ENCODE measurements at regions not wholly inside any gene's neighbourhood (a gene's known extent, or its start where the extent isn't known, plus 50 kb on each side); places are given as distances from the start of the nearest gene placed in this dataset.

GRCh38 chr10:21364196-21365114 lies 161.0 kb downstream of the SKIDA1 start:
- Histone ChIP-seq H4K20me1 (ENCODE audit: insufficient read depth) (no peaks in the 10 kb centered on the region), H3F3A (ENCODE audit: insufficient read depth, low read length, poor library complexity, severe bottlenecking) (no peaks in the 10 kb centered on the region), H3K4me2 (ENCODE audit: low read length) (no peak overlapping the region), H3K9ac (ENCODE audit: low read length) (no peak overlapping the region), H3K27ac (ENCODE audit: low read length) (no peak overlapping the region), H3K4me3 (ENCODE audit: low read length) (no peak overlapping the region), H3K36me3 (ENCODE audit: insufficient read depth, low read length) (no peaks in the 10 kb centered on the region), H3K79me2 (replicated peaks; ENCODE audit: insufficient read depth, low read length) (no peaks in the 10 kb centered on the region), H2AFZ (ENCODE audit: low read depth, low read length) (no peak overlapping the region), H3K9me2 (ENCODE audit: insufficient read depth, low read length) (no peaks in the 10 kb centered on the region), H3K9me3 (ENCODE audit: low read length) (no peaks in the 10 kb centered on the region), H3K27me3 (ENCODE audit: insufficient read depth, low read depth, low read length) (no peaks in the 10 kb centered on the region)
- no peak for TF ChIP-seq MXI1 (conservative IDR thresholded peaks at IDR 0.05; ENCODE audit: poor library complexity, severe bottlenecking)
- no peak for TF ChIP-seq TAF1 (IDR thresholded peaks at IDR 0.05; ENCODE audit: low read depth)
- TF ChIP-seq RAD21 (conservative IDR thresholded peaks at IDR 0.05) = no peak
- no peak for TF ChIP-seq SMC3 (conservative IDR thresholded peaks at IDR 0.05; ENCODE audit: poor library complexity)
- no peak for TF ChIP-seq EZH2 (IDR thresholded peaks at IDR 0.05; ENCODE audit: borderline replicate concordance, insufficient read depth, low read length, poor library complexity, severe bottlenecking)
- TF ChIP-seq, protein P1, sequence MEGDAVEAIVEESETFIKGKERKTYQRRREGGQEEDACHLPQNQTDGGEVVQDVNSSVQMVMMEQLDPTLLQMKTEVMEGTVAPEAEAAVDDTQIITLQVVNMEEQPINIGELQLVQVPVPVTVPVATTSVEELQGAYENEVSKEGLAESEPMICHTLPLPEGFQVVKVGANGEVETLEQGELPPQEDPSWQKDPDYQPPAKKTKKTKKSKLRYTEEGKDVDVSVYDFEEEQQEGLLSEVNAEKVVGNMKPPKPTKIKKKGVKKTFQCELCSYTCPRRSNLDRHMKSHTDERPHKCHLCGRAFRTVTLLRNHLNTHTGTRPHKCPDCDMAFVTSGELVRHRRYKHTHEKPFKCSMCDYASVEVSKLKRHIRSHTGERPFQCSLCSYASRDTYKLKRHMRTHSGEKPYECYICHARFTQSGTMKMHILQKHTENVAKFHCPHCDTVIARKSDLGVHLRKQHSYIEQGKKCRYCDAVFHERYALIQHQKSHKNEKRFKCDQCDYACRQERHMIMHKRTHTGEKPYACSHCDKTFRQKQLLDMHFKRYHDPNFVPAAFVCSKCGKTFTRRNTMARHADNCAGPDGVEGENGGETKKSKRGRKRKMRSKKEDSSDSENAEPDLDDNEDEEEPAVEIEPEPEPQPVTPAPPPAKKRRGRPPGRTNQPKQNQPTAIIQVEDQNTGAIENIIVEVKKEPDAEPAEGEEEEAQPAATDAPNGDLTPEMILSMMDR (IDR thresholded peaks at IDR 0.05; ENCODE audit: poor library complexity, severe bottlenecking) = no peak
- TF ChIP-seq POLR2AphosphoS5 (IDR thresholded peaks at IDR 0.05) = no peak
- TF ChIP-seq EP300 (conservative IDR thresholded peaks at IDR 0.05; ENCODE audit: poor library complexity, severe bottlenecking) = no peak
- no peak for TF ChIP-seq REST (IDR thresholded peaks at IDR 0.05; ENCODE audit: borderline replicate concordance)

- H3K9me3 ChIP-seq (ENCODE audit: low read length) = no peaks in the 10 kb centered on the region
- no peak overlapping the region for H3K4me2 ChIP-seq (ENCODE audit: low read length)
- no peaks in the 10 kb centered on the region for H3K79me2 ChIP-seq (replicated peaks; ENCODE audit: insufficient read depth, low read length)
- no peaks in the 10 kb centered on the region for H3K9me2 ChIP-seq (ENCODE audit: insufficient read depth, low read length)
- H3K27me3 ChIP-seq (ENCODE audit: insufficient read depth, low read depth, low read length) = no peaks in the 10 kb centered on the region
- H3F3A ChIP-seq (ENCODE audit: insufficient read depth, low read length, poor library complexity, severe bottlenecking) = no peaks in the 10 kb centered on the region
- TF ChIP-seq POLR2AphosphoS5 (IDR thresholded peaks at IDR 0.05) (no peak), TAF1 (IDR thresholded peaks at IDR 0.05; ENCODE audit: low read depth) (no peak), RAD21 (conservative IDR thresholded peaks at IDR 0.05) (no peak), EZH2 (IDR thresholded peaks at IDR 0.05; ENCODE audit: borderline replicate concordance, insufficient read depth, low read length, poor library complexity, severe bottlenecking) (no peak), SMC3 (conservative IDR thresholded peaks at IDR 0.05; ENCODE audit: poor library complexity) (no peak), MXI1 (conservative IDR thresholded peaks at IDR 0.05; ENCODE audit: poor library complexity, severe bottlenecking) (no peak), EP300 (conservative IDR thresholded peaks at IDR 0.05; ENCODE audit: poor library complexity, severe bottlenecking) (no peak), REST (IDR thresholded peaks at IDR 0.05; ENCODE audit: borderline replicate concordance) (no peak)
- TF ChIP-seq, protein P1 (IDR thresholded peaks at IDR 0.05; ENCODE audit: poor library complexity, severe bottlenecking) = no peak
- H3K4me3 ChIP-seq (ENCODE audit: low read length) = no peak overlapping the region
- no peak overlapping the region for H3K9ac ChIP-seq (ENCODE audit: low read length)
- H4K20me1 ChIP-seq (ENCODE audit: insufficient read depth) = no peaks in the 10 kb centered on the region
- H2AFZ ChIP-seq (ENCODE audit: low read depth, low read length) = no peak overlapping the region
- H3K27ac ChIP-seq (ENCODE audit: low read length) = no peak overlapping the region
- no peaks in the 10 kb centered on the region for H3K36me3 ChIP-seq (ENCODE audit: insufficient read depth, low read length)
Observed at GRCh38 chr10:21363731-21364104, 161.8 kb downstream of the SKIDA1 start.
